ENCODE measurements at regions not wholly inside any gene's neighbourhood (a gene's known extent, or its start where the extent isn't known, plus 50 kb on each side); places are given as distances from the start of the nearest gene placed in this dataset.

GRCh38 chr3:115520651-115521245 lies 102.6 kb upstream of the GAP43 start:
- ATAC-seq (no peak), DNase-seq (no peak)
- no peaks in the 10 kb centered on the region for H3K36me3 Mint-ChIP-seq (ENCODE audit: low read depth)
- no peak overlapping the region for H3K4me3 Mint-ChIP-seq
- peaks cover 4% of the 10 kb centered on the region for H3K4me1 Mint-ChIP-seq (ENCODE audit: low read depth)
- CTCF ChIA-PET, result no interaction called here
- intact Hi-C loops (cut with micrococcal nuclease), result no loop called here
- H3K27ac Mint-ChIP-seq, result no peak overlapping the region
- no peak for TF ChIP-seq CTCF (IDR thresholded peaks at IDR 0.05)
- POLR2A ChIA-PET, result no interaction called here
- H3K27me3 Mint-ChIP-seq, result peaks cover 10% of the 10 kb centered on the region
- H3K9me3 Mint-ChIP-seq, result no peaks in the 10 kb centered on the region

- Mint-ChIP-seq H3K4me3 (no peak overlapping the region), H3K4me1 (ENCODE audit: low read depth) (no peaks in the 10 kb centered on the region), H3K27me3 (peaks cover 10% of the 10 kb centered on the region), H3K36me3 (ENCODE audit: low read depth) (no peaks in the 10 kb centered on the region), H3K27ac (no peak overlapping the region), H3K9me3 (peaks cover 2% of the 10 kb centered on the region)
- ChIA-PET POLR2A (no interaction called here), CTCF (no interaction called here)
- DNase-seq (no peak), ATAC-seq (no peak)
- no peak for TF ChIP-seq CTCF (IDR thresholded peaks at IDR 0.05)
- intact Hi-C loops (cut with micrococcal nuclease), result no loop called here
Observed at GRCh38 chr3:115523458-115523857, 99.9 kb upstream of the GAP43 start.

GRCh38 chr3:115524549-115524948 lies 98.8 kb upstream of the GAP43 start:
- H3K27me3 Mint-ChIP-seq, result peaks cover 7% of the 10 kb centered on the region
- ChIA-PET CTCF (no interaction called here), POLR2A (no interaction called here)
- no peak for DNase-seq
- intact Hi-C loops (cut with micrococcal nuclease), result no loop called here
- H3K27ac Mint-ChIP-seq, result no peak overlapping the region
- H3K4me3 Mint-ChIP-seq, result no peak overlapping the region
- H3K9me3 Mint-ChIP-seq, result peaks cover 2% of the 10 kb centered on the region
- no peaks in the 10 kb centered on the region for H3K36me3 Mint-ChIP-seq (ENCODE audit: low read depth)
- no peak for TF ChIP-seq CTCF (IDR thresholded peaks at IDR 0.05)
- no peaks in the 10 kb centered on the region for H3K4me1 Mint-ChIP-seq (ENCODE audit: low read depth)
- ATAC-seq, result no peak

GRCh38 chr3:115525731-115526130 lies 97.6 kb upstream of the GAP43 start:
- DNase-seq (no peak), ATAC-seq (no peak)
- POLR2A ChIA-PET, result no interaction called here
- no peaks in the 10 kb centered on the region for H3K4me1 Mint-ChIP-seq (ENCODE audit: low read depth)
- intact Hi-C loops (cut with micrococcal nuclease), result no loop called here
- peaks cover 6% of the 10 kb centered on the region for H3K27me3 Mint-ChIP-seq
- no peaks in the 10 kb centered on the region for H3K36me3 Mint-ChIP-seq (ENCODE audit: low read depth)
- CTCF ChIA-PET, result no interaction called here
- no peak overlapping the region for H3K4me3 Mint-ChIP-seq
- no peak overlapping the region for H3K27ac Mint-ChIP-seq
- no peak for TF ChIP-seq CTCF (IDR thresholded peaks at IDR 0.05)
- H3K9me3 Mint-ChIP-seq, result peaks cover 2% of the 10 kb centered on the region

- intact Hi-C loops (cut with micrococcal nuclease), result no loop called here
- Mint-ChIP-seq H3K4me1 (ENCODE audit: low read depth) (no peaks in the 10 kb centered on the region), H3K36me3 (ENCODE audit: low read depth) (no peaks in the 10 kb centered on the region), H3K9me3 (no peaks in the 10 kb centered on the region), H3K27me3 (peaks cover 10% of the 10 kb centered on the region), H3K4me3 (no peak overlapping the region), H3K27ac (no peak overlapping the region)
- no peak for TF ChIP-seq CTCF (IDR thresholded peaks at IDR 0.05)
- no peak for ATAC-seq
- DNase-seq, result no peak
- ChIA-PET POLR2A (no interaction called here), CTCF (no interaction called here)
Observed at GRCh38 chr3:115533218-115533617, 90.1 kb upstream of the GAP43 start.
